ENCODE measurements at regions not wholly inside any gene's neighbourhood (a gene's known extent, or its start where the extent isn't known, plus 50 kb on each side); places are given as distances from the start of the nearest gene placed in this dataset.

DNA sequence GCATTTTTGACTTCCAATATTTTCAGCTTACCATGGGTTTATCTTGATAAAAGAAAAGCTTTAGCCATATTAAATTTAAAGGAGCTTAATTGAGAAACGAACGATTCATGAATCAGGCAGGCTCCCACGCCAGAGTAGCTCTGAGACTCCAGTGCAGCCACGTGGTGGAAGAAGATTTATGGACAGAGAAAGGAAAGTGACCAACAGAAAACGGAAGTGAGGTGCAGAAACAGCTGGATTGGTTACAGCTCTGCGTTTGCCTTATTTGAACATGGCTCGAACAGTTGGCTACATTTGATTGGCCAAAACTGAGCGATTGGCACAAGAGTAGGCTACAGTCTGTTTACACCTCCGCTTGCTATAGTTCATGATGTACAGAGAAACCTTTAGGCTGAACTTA, 395.4 kb downstream of the GATA3 start:
- H3K27me3 ChIP-seq (ENCODE audit: insufficient read depth, low read length), result no peaks in the 10 kb centered on the region
- no peaks in the 10 kb centered on the region for H3F3A ChIP-seq (ENCODE audit: insufficient read depth, low read length)
- H3K4me1 ChIP-seq (ENCODE audit: insufficient read depth, low read length, severe bottlenecking), result no peaks in the 10 kb centered on the region
- H4K20me1 ChIP-seq (ENCODE audit: insufficient read depth, low read length), result no peaks in the 10 kb centered on the region
- no peak for TF ChIP-seq EZH2 (IDR thresholded peaks at IDR 0.05; ENCODE audit: borderline replicate concordance, low read length)
- TF ChIP-seq, protein P1, sequence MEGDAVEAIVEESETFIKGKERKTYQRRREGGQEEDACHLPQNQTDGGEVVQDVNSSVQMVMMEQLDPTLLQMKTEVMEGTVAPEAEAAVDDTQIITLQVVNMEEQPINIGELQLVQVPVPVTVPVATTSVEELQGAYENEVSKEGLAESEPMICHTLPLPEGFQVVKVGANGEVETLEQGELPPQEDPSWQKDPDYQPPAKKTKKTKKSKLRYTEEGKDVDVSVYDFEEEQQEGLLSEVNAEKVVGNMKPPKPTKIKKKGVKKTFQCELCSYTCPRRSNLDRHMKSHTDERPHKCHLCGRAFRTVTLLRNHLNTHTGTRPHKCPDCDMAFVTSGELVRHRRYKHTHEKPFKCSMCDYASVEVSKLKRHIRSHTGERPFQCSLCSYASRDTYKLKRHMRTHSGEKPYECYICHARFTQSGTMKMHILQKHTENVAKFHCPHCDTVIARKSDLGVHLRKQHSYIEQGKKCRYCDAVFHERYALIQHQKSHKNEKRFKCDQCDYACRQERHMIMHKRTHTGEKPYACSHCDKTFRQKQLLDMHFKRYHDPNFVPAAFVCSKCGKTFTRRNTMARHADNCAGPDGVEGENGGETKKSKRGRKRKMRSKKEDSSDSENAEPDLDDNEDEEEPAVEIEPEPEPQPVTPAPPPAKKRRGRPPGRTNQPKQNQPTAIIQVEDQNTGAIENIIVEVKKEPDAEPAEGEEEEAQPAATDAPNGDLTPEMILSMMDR (IDR thresholded peaks at IDR 0.05; ENCODE audit: low read length), result no peak
- H3K9ac ChIP-seq (ENCODE audit: low read length), result no peak overlapping the region
- no peak overlapping the region for H3K4me2 ChIP-seq (ENCODE audit: low read length)
- no peak overlapping the region for H3K4me3 ChIP-seq (ENCODE audit: low read depth, low read length, poor library complexity, severe bottlenecking)
- no peaks in the 10 kb centered on the region for H3K9me3 ChIP-seq (ENCODE audit: low read length)
- H2AFZ ChIP-seq (ENCODE audit: low read length), result no peak overlapping the region
- H3K79me2 ChIP-seq (ENCODE audit: insufficient read depth, low read length), result no peaks in the 10 kb centered on the region
- H3K9me2 ChIP-seq (ENCODE audit: low read depth, low read length), result no peaks in the 10 kb centered on the region
- no peak overlapping the region for H3K27ac ChIP-seq (ENCODE audit: low read depth, low read length, poor library complexity, severe bottlenecking)
- H3K36me3 ChIP-seq (ENCODE audit: insufficient read depth, low read length), result no peaks in the 10 kb centered on the region

DNA sequence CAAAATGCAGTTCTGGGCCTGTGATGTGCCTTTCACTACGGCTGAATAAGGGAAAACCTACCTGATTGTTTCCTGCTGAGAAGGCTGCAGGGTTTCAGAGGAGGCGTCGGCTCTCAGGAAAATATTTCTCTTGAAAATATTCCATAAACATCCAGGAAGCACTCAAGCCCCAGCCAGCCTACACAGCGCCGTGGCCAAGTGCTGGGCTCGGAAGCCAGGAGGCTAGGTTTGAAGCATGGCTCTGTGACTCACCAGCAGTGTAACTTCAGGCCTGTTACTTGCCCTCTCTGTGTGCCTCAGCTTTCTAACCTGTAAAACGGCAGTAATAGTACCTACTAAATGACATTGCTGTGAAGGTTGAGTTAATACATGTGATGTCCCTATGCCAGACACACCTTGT, 399.1 kb downstream of the GATA3 start:
- H3K4me1 ChIP-seq (ENCODE audit: insufficient read depth, low read length, severe bottlenecking), result no peaks in the 10 kb centered on the region
- H3K9me3 ChIP-seq (ENCODE audit: low read length), result no peaks in the 10 kb centered on the region
- no peaks in the 10 kb centered on the region for H3K36me3 ChIP-seq (ENCODE audit: insufficient read depth, low read length)
- H3K27me3 ChIP-seq (ENCODE audit: insufficient read depth, low read length), result no peaks in the 10 kb centered on the region
- no peaks in the 10 kb centered on the region for H3K79me2 ChIP-seq (ENCODE audit: insufficient read depth, low read length)
- no peak overlapping the region for H3K4me2 ChIP-seq (ENCODE audit: low read length)
- no peak for TF ChIP-seq EZH2 (IDR thresholded peaks at IDR 0.05; ENCODE audit: borderline replicate concordance, low read length)
- TF ChIP-seq, protein P1 (IDR thresholded peaks at IDR 0.05; ENCODE audit: low read length), result no peak
- no peaks in the 10 kb centered on the region for H4K20me1 ChIP-seq (ENCODE audit: insufficient read depth, low read length)
- no peak overlapping the region for H3K27ac ChIP-seq (ENCODE audit: low read depth, low read length, poor library complexity, severe bottlenecking)
- no peak overlapping the region for H3K4me3 ChIP-seq (ENCODE audit: low read depth, low read length, poor library complexity, severe bottlenecking)
- H3K9me2 ChIP-seq (ENCODE audit: low read depth, low read length), result no peaks in the 10 kb centered on the region
- H3F3A ChIP-seq (ENCODE audit: insufficient read depth, low read length), result no peaks in the 10 kb centered on the region
- no peak overlapping the region for H2AFZ ChIP-seq (ENCODE audit: low read length)
- no peak overlapping the region for H3K9ac ChIP-seq (ENCODE audit: low read length)

DNA sequence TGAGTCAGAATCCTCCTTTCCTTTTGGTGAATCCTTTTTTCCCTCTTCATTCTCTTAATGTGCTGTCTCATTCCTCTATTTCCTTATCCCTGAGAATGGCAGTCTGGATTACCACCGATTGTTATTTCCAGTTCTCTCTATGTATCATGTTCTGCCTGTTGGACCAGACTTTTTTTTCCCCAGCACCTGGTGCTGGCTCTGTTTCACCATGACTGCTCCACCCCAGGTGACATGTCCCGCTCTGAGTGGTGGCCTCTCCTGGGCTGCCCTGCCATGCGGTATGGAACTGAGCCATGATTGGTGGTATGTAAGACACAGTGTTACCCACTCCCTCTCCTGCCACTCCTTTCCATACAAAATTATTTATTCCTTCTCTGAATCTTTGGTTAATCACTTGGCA, 399.9 kb downstream of the GATA3 start:
- Histone ChIP-seq H3K36me3 (ENCODE audit: insufficient read depth, low read length) (no peaks in the 10 kb centered on the region), H3K27me3 (ENCODE audit: insufficient read depth, low read length) (no peaks in the 10 kb centered on the region), H3K27ac (ENCODE audit: low read depth, low read length, poor library complexity, severe bottlenecking) (no peak overlapping the region), H3K9me2 (ENCODE audit: low read depth, low read length) (no peaks in the 10 kb centered on the region), H3K79me2 (ENCODE audit: insufficient read depth, low read length) (no peaks in the 10 kb centered on the region), H3K9ac (ENCODE audit: low read length) (no peak overlapping the region), H4K20me1 (ENCODE audit: insufficient read depth, low read length) (no peaks in the 10 kb centered on the region), H3K9me3 (ENCODE audit: low read length) (no peaks in the 10 kb centered on the region), H3K4me2 (ENCODE audit: low read length) (no peak overlapping the region), H3K4me3 (ENCODE audit: low read depth, low read length, poor library complexity, severe bottlenecking) (no peak overlapping the region), H3F3A (ENCODE audit: insufficient read depth, low read length) (no peaks in the 10 kb centered on the region), H2AFZ (ENCODE audit: low read length) (no peak overlapping the region), H3K4me1 (ENCODE audit: insufficient read depth, low read length, severe bottlenecking) (no peaks in the 10 kb centered on the region)
- no peak for TF ChIP-seq EZH2 (IDR thresholded peaks at IDR 0.05; ENCODE audit: borderline replicate concordance, low read length)
- TF ChIP-seq, protein P1 (IDR thresholded peaks at IDR 0.05; ENCODE audit: low read length), result no peak
